DMS114 treated with DMSO at 0.1 percent for 48 hours (cell line): ENCODE measurements at regions not wholly inside any gene's neighbourhood (a gene's known extent, or its start where the extent isn't known, plus 50 kb on each side); places are given as distances from the start of the nearest gene placed in this dataset.

Experiments
- DNase-seq: peaks from one replicate; lab custom pipeline; 2025; ENCODE audit not compliant: unreplicated experiment; lab: John Stamatoyannopoulos, UW

GRCh38 chr1:23639460-23640095, 52.0 kb upstream of the RPL11 start:
- no peak for DNase-seq

GRCh38 chr1:23638786-23639241, 52.8 kb upstream of the RPL11 start:
- no peak for DNase-seq

- no peak for DNase-seq
Measured at GRCh38 chr1:23638188-23638619, 53.4 kb upstream of the RPL11 start.

GRCh38 chr1:23636009-23636408, 55.6 kb upstream of the RPL11 start:
- no peak for DNase-seq

GRCh38 chr1:23634840-23635651, 56.6 kb upstream of the RPL11 start:
- DNase-seq = peak; percentile 65

GRCh38 chr1:23634518-23634839, 57.1 kb upstream of the RPL11 start:
- DNase-seq = no peak

GRCh38 chr1:23632479-23633160, 59.0 kb upstream of the RPL11 start:
- no peak for DNase-seq

GRCh38 chr1:23629708-23630290, 61.8 kb upstream of the RPL11 start:
- no peak for DNase-seq

- DNase-seq = no peak
Measured at GRCh38 chr1:23628951-23629387, 62.6 kb upstream of the RPL11 start.

GRCh38 chr1:23627069-23627735, 64.4 kb upstream of the RPL11 start:
- DNase-seq = no peak

- no peak for DNase-seq
Measured at GRCh38 chr1:23625929-23626535, 65.6 kb upstream of the RPL11 start.

- no peak for DNase-seq
Measured at GRCh38 chr1:23625459-23625858, 66.1 kb upstream of the RPL11 start.

- no peak for DNase-seq
Measured at GRCh38 chr1:23624440-23624839, 65.1 kb upstream of the ID3 start.

GRCh38 chr1:23622284-23622683, 63.0 kb upstream of the ID3 start:
- no peak for DNase-seq

GRCh38 chr1:23620605-23621004, 61.3 kb upstream of the ID3 start:
- DNase-seq = no peak

- DNase-seq = no peak
Measured at GRCh38 chr1:23619299-23620188, 60.2 kb upstream of the ID3 start.

- no peak for DNase-seq
Measured at GRCh38 chr1:23618586-23619083, 59.3 kb upstream of the ID3 start.

- DNase-seq = no peak
Measured at GRCh38 chr1:23617084-23617521, 57.8 kb upstream of the ID3 start.

- DNase-seq = no peak
Measured at GRCh38 chr1:23616292-23616824, 57.1 kb upstream of the ID3 start.
